HG03439 (cell line): ENCODE measurements at regions not wholly inside any gene's neighbourhood (a gene's known extent, or its start where the extent isn't known, plus 50 kb on each side); places are given as distances from the start of the nearest gene placed in this dataset.

Experiments used
- ATAC-seq: cut with Tn5 transposase; IDR thresholded peaks from one replicate; pipeline ENCODE4 v1.9.1; 2021; ENCODE audit warnings: mild to moderate bottlenecking, moderate library complexity; ENCODE audit not compliant: unreplicated experiment

GRCh38 chr7:47640265-47640664, 58.4 kb upstream of the TNS3 start:
- no peak for ATAC-seq

GRCh38 chr7:47639495-47640110, 57.7 kb upstream of the TNS3 start:
- no peak for ATAC-seq

DNA sequence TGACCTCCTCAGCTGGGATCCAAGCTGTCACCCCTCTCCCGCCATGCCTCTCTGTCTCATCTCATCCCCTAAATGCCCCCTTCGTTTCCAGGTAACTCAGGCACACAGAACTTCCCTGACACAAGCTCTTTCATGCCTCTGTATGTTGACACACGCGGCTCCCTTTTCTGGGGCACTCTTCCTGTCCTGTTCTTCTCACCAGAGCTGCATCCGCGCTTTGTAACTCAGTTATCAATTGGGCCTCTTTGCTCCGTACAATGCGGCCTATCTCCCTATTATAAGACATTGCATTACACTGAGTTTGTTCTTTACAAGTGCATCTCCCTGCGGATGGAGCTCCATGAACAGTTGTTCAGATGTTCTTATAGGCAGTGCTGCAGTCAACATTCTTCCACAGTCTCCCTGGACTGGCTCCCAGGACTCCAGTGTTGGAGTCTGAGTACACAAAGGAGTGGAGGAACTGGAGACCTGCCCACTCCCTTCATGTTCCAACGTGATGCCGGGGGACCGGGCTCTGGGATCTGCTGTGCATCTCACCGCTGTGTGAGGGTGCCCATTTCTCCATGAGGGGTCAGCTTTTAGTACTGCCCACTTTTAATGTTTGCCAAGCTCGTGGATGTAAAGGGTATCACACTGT, 56.9 kb upstream of the TNS3 start:
- no peak for ATAC-seq

GRCh38 chr7:47636433-47637175, 54.7 kb upstream of the TNS3 start:
- ATAC-seq, result no peak

- ATAC-seq, result no peak
Measured at GRCh38 chr7:47636081-47636432, 54.1 kb upstream of the TNS3 start.

GRCh38 chr7:47635091-47636080, 53.5 kb upstream of the TNS3 start:
- ATAC-seq, result no peak

GRCh38 chr7:47634273-47634672, 52.4 kb upstream of the TNS3 start:
- ATAC-seq, result no peak

DNA sequence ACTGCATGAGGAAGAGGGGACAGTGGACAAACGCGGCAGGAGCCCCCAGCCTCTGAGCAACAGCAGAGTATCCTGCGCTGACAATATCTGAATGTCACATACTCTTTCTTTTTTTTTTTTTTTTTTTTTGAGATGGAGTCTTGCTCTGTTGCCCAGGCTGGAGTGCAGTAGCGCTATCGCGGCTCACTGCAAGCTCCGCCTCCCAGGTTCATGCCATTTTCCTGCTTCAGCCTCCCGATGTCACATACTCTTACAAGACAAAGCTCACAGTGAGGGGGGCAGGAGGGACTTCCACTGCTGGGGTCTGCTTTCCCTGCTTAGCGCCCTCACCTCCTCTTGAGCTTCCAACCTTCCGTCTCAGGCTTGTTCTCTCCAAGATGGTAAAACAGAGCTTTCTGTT, 51.2 kb upstream of the TNS3 start:
- no peak for ATAC-seq
